ENCODE measurements at regions not wholly inside any gene's neighbourhood (a gene's known extent, or its start where the extent isn't known, plus 50 kb on each side); places are given as distances from the start of the nearest gene placed in this dataset.

GRCh38 chr2:151174127-151174526 is 87.5 kb downstream of the RBM43 start (continued):
- no peak for TF ChIP-seq REST (IDR thresholded peaks at IDR 0.05; ENCODE audit: unreplicated experiment)
- TF ChIP-seq NANOG (IDR thresholded peaks at IDR 0.05; ENCODE audit: borderline replicate concordance), result no peak
- TF ChIP-seq STAT1 (IDR thresholded peaks at IDR 0.05; ENCODE audit: unreplicated experiment), result no peak
- TF ChIP-seq JUNB (IDR thresholded peaks at IDR 0.05; ENCODE audit: unreplicated experiment), result no peak
- no peak for TF ChIP-seq EZH2 (IDR thresholded peaks at IDR 0.05; ENCODE audit: low read depth, unreplicated experiment)

GRCh38 chr2:151171186-151171585 is 90.5 kb downstream of the RBM43 start:
- no peaks in the 10 kb centered on the region for H4K20me1 ChIP-seq (replicated peaks; ENCODE audit: insufficient read depth)
- no peak for DNase-seq (ENCODE audit: low spot score)
- no peak overlapping the region for H2AFZ ChIP-seq
- no peaks in the 10 kb centered on the region for H3K9me3 Mint-ChIP-seq
- no peaks in the 10 kb centered on the region for H3K27me3 ChIP-seq (ENCODE audit: insufficient read depth)
- no peaks in the 10 kb centered on the region; the same call in 2 of the 3 replicates for H3K36me3 Mint-ChIP-seq (ENCODE audit: low read depth)
- no peak overlapping the region for H3K27ac ChIP-seq (ENCODE audit: low read depth)
- peaks cover 13% of the 10 kb centered on the region for H3K4me1 ChIP-seq (ENCODE audit: insufficient read depth)
- no peak for ATAC-seq
- no peaks in the 10 kb centered on the region for H3K79me2 ChIP-seq (replicated peaks; ENCODE audit: insufficient read depth)
- H3K27me3 Mint-ChIP-seq (ENCODE audit: insufficient read depth, low read depth, poor library complexity), result no peaks in the 10 kb centered on the region
- H3K4me3 ChIP-seq, result no peak overlapping the region
- H3K27ac Mint-ChIP-seq, result no peak overlapping the region
- no peak overlapping the region for H3K4me3 Mint-ChIP-seq
- H3K9me2 ChIP-seq (ENCODE audit: insufficient read depth), result peaks cover 23% of the 10 kb centered on the region
- no peaks in the 10 kb centered on the region for H3K36me3 ChIP-seq (ENCODE audit: insufficient read depth)
- peaks cover 16% of the 10 kb centered on the region for H3K4me1 Mint-ChIP-seq
- H3K4me2 ChIP-seq, result no peak overlapping the region
- H3F3A ChIP-seq (replicated peaks; ENCODE audit: low read depth), result 0 out of 2 replicates have a peak, but pooled peaks cover 4% of the 10 kb centered on the region
- TF ChIP-seq CREB1 (CRISPR knock-in tag; IDR thresholded peaks at IDR 0.05; ENCODE audit: low read depth) (no peak), ZNF462 (CRISPR knock-in tag; IDR thresholded peaks at IDR 0.05) (no peak), EZH2phosphoT487 (IDR thresholded peaks at IDR 0.05; ENCODE audit: unreplicated experiment) (no peak), REST (IDR thresholded peaks at IDR 0.05; ENCODE audit: unreplicated experiment) (no peak), CTCF (conservative IDR thresholded peaks at IDR 0.05; ENCODE audit: low read depth in 2 of 2) (no peak), ZNF331 (CRISPR knock-in tag; IDR thresholded peaks at IDR 0.05; ENCODE audit: low read depth) (no peak), NANOG (IDR thresholded peaks at IDR 0.05; ENCODE audit: borderline replicate concordance) (no peak), JUNB (IDR thresholded peaks at IDR 0.05; ENCODE audit: unreplicated experiment) (no peak), STAT1 (IDR thresholded peaks at IDR 0.05; ENCODE audit: unreplicated experiment) (no peak)

Measured in GM23338 (cell line).